ENCODE measurements at regions not wholly inside any gene's neighbourhood (a gene's known extent, or its start where the extent isn't known, plus 50 kb on each side); places are given as distances from the start of the nearest gene placed in this dataset.
"Not testable (repeated sequence)": the region's sequence is repeated elsewhere in the genome, so short reads cannot be mapped to it uniquely, and the experiment has no call there.

- ATAC-seq (ENCODE audit: low FRiP score): no peak
- TF ChIP-seq, protein P1, sequence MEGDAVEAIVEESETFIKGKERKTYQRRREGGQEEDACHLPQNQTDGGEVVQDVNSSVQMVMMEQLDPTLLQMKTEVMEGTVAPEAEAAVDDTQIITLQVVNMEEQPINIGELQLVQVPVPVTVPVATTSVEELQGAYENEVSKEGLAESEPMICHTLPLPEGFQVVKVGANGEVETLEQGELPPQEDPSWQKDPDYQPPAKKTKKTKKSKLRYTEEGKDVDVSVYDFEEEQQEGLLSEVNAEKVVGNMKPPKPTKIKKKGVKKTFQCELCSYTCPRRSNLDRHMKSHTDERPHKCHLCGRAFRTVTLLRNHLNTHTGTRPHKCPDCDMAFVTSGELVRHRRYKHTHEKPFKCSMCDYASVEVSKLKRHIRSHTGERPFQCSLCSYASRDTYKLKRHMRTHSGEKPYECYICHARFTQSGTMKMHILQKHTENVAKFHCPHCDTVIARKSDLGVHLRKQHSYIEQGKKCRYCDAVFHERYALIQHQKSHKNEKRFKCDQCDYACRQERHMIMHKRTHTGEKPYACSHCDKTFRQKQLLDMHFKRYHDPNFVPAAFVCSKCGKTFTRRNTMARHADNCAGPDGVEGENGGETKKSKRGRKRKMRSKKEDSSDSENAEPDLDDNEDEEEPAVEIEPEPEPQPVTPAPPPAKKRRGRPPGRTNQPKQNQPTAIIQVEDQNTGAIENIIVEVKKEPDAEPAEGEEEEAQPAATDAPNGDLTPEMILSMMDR (IDR thresholded peaks at IDR 0.05): no peak
- DNase-seq (ENCODE audit: low spot score): no peak
Observed at GRCh38 chr1:187987236-187987776, 1158.6 kb downstream of the PLA2G4A start.

- TF ChIP-seq, protein P1 (IDR thresholded peaks at IDR 0.05): no peak
- ATAC-seq (ENCODE audit: low FRiP score) (no peak), DNase-seq (ENCODE audit: low spot score) (no peak)
Observed at GRCh38 chr1:187991944-187992343, 1163.2 kb downstream of the PLA2G4A start.

DNA sequence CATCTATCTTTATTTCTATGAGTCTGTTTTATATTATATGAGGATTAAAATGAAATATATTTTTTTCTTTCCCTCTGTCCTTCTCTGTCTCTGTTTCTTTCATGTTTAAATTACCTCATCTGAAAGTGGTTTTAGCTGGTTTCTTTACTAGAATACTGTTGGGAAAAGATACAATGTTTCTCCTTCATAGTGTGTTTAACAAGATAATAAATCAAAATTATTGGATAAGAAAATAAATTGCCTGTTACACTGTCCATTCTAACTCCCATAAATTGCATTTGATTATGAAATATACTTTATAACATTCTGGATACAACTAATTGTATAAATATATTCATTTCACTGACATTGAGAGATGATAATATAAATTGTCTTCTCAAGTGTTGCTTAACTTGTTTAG is 1168.0 kb downstream of the PLA2G4A start:
- ATAC-seq (ENCODE audit: low FRiP score) (no peak), DNase-seq (ENCODE audit: low spot score) (no peak)
- TF ChIP-seq, protein P1 (IDR thresholded peaks at IDR 0.05): no peak

- DNase-seq (ENCODE audit: low spot score) (no peak), ATAC-seq (ENCODE audit: low FRiP score) (no peak)
- TF ChIP-seq, protein P1 (IDR thresholded peaks at IDR 0.05): no peak
Observed at GRCh38 chr1:187999973-188000372, 1171.2 kb downstream of the PLA2G4A start.

DNA sequence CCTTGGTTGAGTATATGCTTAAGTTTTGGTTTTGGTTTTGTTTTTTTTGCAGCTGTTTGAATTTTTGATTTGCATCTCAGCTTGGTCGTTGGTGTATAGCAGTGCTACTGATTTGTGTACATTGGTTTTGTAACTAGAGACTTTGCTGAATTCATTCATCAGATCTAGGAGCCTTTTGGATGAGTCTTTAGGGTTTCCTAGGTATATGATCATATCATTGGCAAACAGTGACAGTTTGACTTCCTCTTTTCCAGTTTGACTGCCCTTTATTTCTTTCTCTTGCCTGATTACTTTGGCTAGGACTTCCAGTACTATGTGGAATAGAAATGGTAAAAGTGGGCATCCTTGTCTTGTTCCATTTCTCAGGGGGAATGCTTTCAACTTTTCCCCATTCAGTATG is 1174.9 kb downstream of the PLA2G4A start:
- ATAC-seq (ENCODE audit: low FRiP score); DNase-seq (ENCODE audit: low spot score): not testable (repeated sequence)

- ATAC-seq (ENCODE audit: low FRiP score): no peak
- no peak for DNase-seq (ENCODE audit: low spot score)
- TF ChIP-seq, protein P1 (IDR thresholded peaks at IDR 0.05): no peak
Observed at GRCh38 chr1:188004849-188005248, 1176.1 kb downstream of the PLA2G4A start.

- ATAC-seq (ENCODE audit: low FRiP score): no peak
- TF ChIP-seq, protein P1 (IDR thresholded peaks at IDR 0.05): no peak
- DNase-seq (ENCODE audit: low spot score): no peak
Observed at GRCh38 chr1:188006354-188006753, 1177.6 kb downstream of the PLA2G4A start.

- ATAC-seq (ENCODE audit: low FRiP score); DNase-seq (ENCODE audit: low spot score): not testable (repeated sequence)
Observed at GRCh38 chr1:188013222-188013849, 1184.6 kb downstream of the PLA2G4A start.

Measured in omental fat pad (tissue), 3 donors.